GM12878 (cell line): ENCODE measurements at regions not wholly inside any gene's neighbourhood (a gene's known extent, or its start where the extent isn't known, plus 50 kb on each side); places are given as distances from the start of the nearest gene placed in this dataset.

Experiments used
- CHD4 ChIP-seq: fragments of 200-600 bp; sonication (generic); IDR thresholded peaks from 2 replicates; pipeline ENCODE4 v1.6.1; 2016; ENCODE audit warnings: mild to moderate bottlenecking
- DPF2 ChIP-seq: fragments of 450-650 bp; IDR thresholded peaks from 2 replicates; pipeline ENCODE4 v1.6.1; 2017; ENCODE audit warnings: mild to moderate bottlenecking
- POLR2A ChIP-seq: IDR thresholded peaks from 2 replicates; pipeline ENCODE4 v1.6.1; 2011; ENCODE audit warnings: low read depth, mild to moderate bottlenecking, low read length
- TF ChIP-seq, protein P1 (sequence below): IDR thresholded peaks from 2 replicates; pipeline ENCODE4 v1.6.1; 2012; ENCODE audit warnings: low read depth, low read length, improper control_type of control experiment
- TF ChIP-seq, protein P2 (sequence below), 3 experiments: IDR thresholded peaks in 2 of 3; conservative IDR thresholded peaks in 1 of 3; 2 replicates each; pipeline ENCODE4 v1.5.1; 2011; ENCODE audit warnings: low read depth in 3 of 3, low read length in 3 of 3, mild to moderate bottlenecking in 3 of 3, control low read depth in 2 of 3, moderate library complexity in 2 of 3, inconsistent platforms in 1 of 3, mixed read lengths in 1 of 3; ENCODE audit not compliant: control insufficient read depth in 2 of 3, insufficient read depth in 1 of 3; ENCODE audit errors: extremely low read depth in 1 of 3

DNA sequence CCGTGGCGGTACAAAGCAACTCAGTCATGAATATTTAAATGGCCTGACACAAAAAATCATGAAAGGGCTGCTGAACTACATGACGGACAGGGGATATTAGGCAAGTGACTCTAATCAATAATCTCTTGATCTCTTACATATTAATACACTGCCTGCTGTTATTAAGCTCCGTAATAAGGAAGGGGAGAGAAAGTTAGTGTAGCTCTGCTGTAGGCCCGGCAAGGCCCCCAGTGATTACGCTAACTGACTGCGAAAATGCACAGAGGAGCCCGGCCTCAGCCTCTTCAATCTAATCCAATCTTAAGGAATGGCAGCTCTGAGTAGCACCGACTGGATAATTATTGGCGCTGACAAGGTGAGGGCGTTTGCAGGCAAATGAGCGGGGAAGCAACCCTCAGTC, 583.5 kb upstream of the MKI67 start:
- TF ChIP-seq, protein P1, sequence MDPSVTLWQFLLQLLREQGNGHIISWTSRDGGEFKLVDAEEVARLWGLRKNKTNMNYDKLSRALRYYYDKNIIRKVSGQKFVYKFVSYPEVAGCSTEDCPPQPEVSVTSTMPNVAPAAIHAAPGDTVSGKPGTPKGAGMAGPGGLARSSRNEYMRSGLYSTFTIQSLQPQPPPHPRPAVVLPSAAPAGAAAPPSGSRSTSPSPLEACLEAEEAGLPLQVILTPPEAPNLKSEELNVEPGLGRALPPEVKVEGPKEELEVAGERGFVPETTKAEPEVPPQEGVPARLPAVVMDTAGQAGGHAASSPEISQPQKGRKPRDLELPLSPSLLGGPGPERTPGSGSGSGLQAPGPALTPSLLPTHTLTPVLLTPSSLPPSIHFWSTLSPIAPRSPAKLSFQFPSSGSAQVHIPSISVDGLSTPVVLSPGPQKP = no peak
- TF ChIP-seq, protein P2, sequence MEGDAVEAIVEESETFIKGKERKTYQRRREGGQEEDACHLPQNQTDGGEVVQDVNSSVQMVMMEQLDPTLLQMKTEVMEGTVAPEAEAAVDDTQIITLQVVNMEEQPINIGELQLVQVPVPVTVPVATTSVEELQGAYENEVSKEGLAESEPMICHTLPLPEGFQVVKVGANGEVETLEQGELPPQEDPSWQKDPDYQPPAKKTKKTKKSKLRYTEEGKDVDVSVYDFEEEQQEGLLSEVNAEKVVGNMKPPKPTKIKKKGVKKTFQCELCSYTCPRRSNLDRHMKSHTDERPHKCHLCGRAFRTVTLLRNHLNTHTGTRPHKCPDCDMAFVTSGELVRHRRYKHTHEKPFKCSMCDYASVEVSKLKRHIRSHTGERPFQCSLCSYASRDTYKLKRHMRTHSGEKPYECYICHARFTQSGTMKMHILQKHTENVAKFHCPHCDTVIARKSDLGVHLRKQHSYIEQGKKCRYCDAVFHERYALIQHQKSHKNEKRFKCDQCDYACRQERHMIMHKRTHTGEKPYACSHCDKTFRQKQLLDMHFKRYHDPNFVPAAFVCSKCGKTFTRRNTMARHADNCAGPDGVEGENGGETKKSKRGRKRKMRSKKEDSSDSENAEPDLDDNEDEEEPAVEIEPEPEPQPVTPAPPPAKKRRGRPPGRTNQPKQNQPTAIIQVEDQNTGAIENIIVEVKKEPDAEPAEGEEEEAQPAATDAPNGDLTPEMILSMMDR (IDR thresholded peaks at IDR 0.05 in 2 of 3, conservative IDR thresholded peaks at IDR 0.05 in 1 of 3; ENCODE audit: control insufficient read depth in 2 of 3, extremely low read depth in 1 of 3, insufficient read depth in 1 of 3, low read depth in 3 of 3, low read length in 3 of 3) = no peak
- TF ChIP-seq CHD4 (no peak), DPF2 (no peak), POLR2A (no peak)
